GM10266 (cell line): ENCODE measurements at regions not wholly inside any gene's neighbourhood (a gene's known extent, or its start where the extent isn't known, plus 50 kb on each side); places are given as distances from the start of the nearest gene placed in this dataset.

ENCODE experiments used
- DNase-seq: peaks from one replicate; pipeline ENCODE4 v3.0.0; 2012; ENCODE audit errors: extremely low spot score
- CTCF ChIP-seq: IDR thresholded peaks from 2 replicates; pipeline ENCODE4 v1.5.1; 2012; ENCODE audit warnings: mild to moderate bottlenecking, low read depth; ENCODE audit not compliant: control insufficient read depth, insufficient read depth; ENCODE audit errors: missing control alignments

GRCh38 chr6:137291441-137291840 is 72.3 kb upstream of the IFNGR1 start:
- DNase-seq, result no peak
- no peak for TF ChIP-seq CTCF

- no peak for DNase-seq
- no peak for TF ChIP-seq CTCF
Measured at GRCh38 chr6:137290601-137291261, 71.5 kb upstream of the IFNGR1 start.

- TF ChIP-seq CTCF, result no peak
- no peak for DNase-seq
Measured at GRCh38 chr6:137286916-137287315, 67.7 kb upstream of the IFNGR1 start.

GRCh38 chr6:137286368-137286767 is 67.2 kb upstream of the IFNGR1 start:
- no peak for DNase-seq
- TF ChIP-seq CTCF, result no peak

- DNase-seq, result no peak
- TF ChIP-seq CTCF, result no peak
Measured at GRCh38 chr6:137284811-137285110, 65.6 kb upstream of the IFNGR1 start.

- DNase-seq, result peak; percentile 62
- no peak for TF ChIP-seq CTCF
Measured at GRCh38 chr6:137283940-137284810, 65.0 kb upstream of the IFNGR1 start.

- DNase-seq, result no peak
- TF ChIP-seq CTCF, result no peak
Measured at GRCh38 chr6:137283080-137283479, 63.9 kb upstream of the IFNGR1 start.
